Spleen (tissue), 7 donors: ENCODE measurements at regions not wholly inside any gene's neighbourhood (a gene's known extent, or its start where the extent isn't known, plus 50 kb on each side); places are given as distances from the start of the nearest gene placed in this dataset.

ENCODE experiments used
- CTCF ChIP-seq, 11 experiments: fragments of 200-600 bp in 7 of 11; fragments of 450-650 bp in 4 of 11; sonication (generic) in 4 of 11; IDR thresholded peaks in 8 of 11; conservative IDR thresholded peaks in 3 of 11; 1 replicate in 7 of 11; 2 replicates in 4 of 11; pipeline versions ENCODE4 v1.4.0 to v1.8.0; 2016 to 2021; ENCODE audit warnings: antibody characterized with exemption in 11 of 11, inconsistent platforms in 4 of 11, mild to moderate bottlenecking in 1 of 11
- POLR2A ChIP-seq, 3 donors: fragments of 450-650 bp; IDR thresholded peaks; one replicate each; pipeline ENCODE4 v1.5.1; 2017; ENCODE audit warnings: antibody characterized with exemption in 3 of 3, mild to moderate bottlenecking in 1 of 3
- donor health status: DM: no; HTN: no; CAD: no; lungs with moderate emphysema.
- donor health status: DM: no; HTN: no; CAD: no.
- donor health status: DM: no; HTN: no; CAD: no.

- no peak for TF ChIP-seq CTCF (IDR thresholded peaks at IDR 0.05 in 8 of 11, conservative IDR thresholded peaks at IDR 0.05 in 3 of 11)
- no peak for TF ChIP-seq POLR2A (IDR thresholded peaks at IDR 0.05)
Observed at GRCh38 chr6:50272611-50273010, 222.9 kb upstream of the DEFB112 start.
